ENCODE measurements at regions not wholly inside any gene's neighbourhood (a gene's known extent, or its start where the extent isn't known, plus 50 kb on each side); places are given as distances from the start of the nearest gene placed in this dataset.

GRCh38 chr22:49296561-49296960, 531.1 kb downstream of the BRD1 start:
- no peak for TF ChIP-seq POLR2A (IDR thresholded peaks at IDR 0.05; ENCODE audit: borderline replicate concordance, extremely low read depth, insufficient read depth, insufficient read length)
- no peak for TF ChIP-seq CTCF (IDR thresholded peaks at IDR 0.05 in 2 of 3, conservative IDR thresholded peaks at IDR 0.05 in 1 of 3; ENCODE audit: borderline replicate concordance in 1 of 3, insufficient read depth in 1 of 3, low read depth in 2 of 3, low read length in 2 of 3)
- TF ChIP-seq ELF1 (IDR thresholded peaks at IDR 0.05; ENCODE audit: borderline replicate concordance, low read depth), result no peak
- TF ChIP-seq REST (IDR thresholded peaks at IDR 0.05; ENCODE audit: low read depth), result no peak
- TF ChIP-seq EZH2phosphoT487 (IDR thresholded peaks at IDR 0.05; ENCODE audit: borderline replicate concordance), result no peak
- TF ChIP-seq CEBPB (IDR thresholded peaks at IDR 0.05; ENCODE audit: low read depth), result no peak
- no peak for TF ChIP-seq EGR1 (IDR thresholded peaks at IDR 0.05; ENCODE audit: low read depth)
- no peak for TF ChIP-seq POLR2AphosphoS5 (IDR thresholded peaks at IDR 0.05; ENCODE audit: low read depth, low read length)
- no peak for TF ChIP-seq ZBTB33 (IDR thresholded peaks at IDR 0.05; ENCODE audit: extremely low read depth, insufficient replicate concordance, low read length)
- TF ChIP-seq EZH2 (IDR thresholded peaks at IDR 0.05), result no peak
- no peak for TF ChIP-seq SRF (IDR thresholded peaks at IDR 0.05; ENCODE audit: low read depth)
- no peak for TF ChIP-seq JUND (IDR thresholded peaks at IDR 0.05)
- no peak for TF ChIP-seq ZFX (IDR thresholded peaks at IDR 0.05)
- TF ChIP-seq CBX3 (IDR thresholded peaks at IDR 0.05; ENCODE audit: low read depth), result no peak
